ENCODE measurements at regions not wholly inside any gene's neighbourhood (a gene's known extent, or its start where the extent isn't known, plus 50 kb on each side); places are given as distances from the start of the nearest gene placed in this dataset.

DNA sequence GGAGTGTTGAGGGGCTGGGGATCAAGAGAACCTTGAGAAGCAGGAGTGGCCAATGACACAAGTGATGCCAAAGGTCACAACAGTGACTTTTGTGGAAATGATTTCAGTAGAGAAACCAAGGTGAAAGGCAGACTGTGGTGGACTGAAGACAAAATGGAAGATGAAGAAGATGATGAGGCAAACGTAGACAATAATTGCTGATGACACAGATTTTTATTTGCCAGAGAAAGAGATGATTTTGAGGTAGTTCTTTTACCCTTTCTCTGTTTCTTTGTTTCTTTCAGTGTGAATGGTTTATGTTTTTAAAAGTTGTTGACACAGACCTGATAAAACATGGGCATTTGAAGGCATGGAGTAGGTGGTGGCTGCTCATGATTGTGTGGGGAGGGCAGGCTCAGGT lies 121.0 kb upstream of the ARGLU1 start:
- CTCF ChIA-PET, result no interaction called here
- POLR2A ChIA-PET, result no interaction called here

DNA sequence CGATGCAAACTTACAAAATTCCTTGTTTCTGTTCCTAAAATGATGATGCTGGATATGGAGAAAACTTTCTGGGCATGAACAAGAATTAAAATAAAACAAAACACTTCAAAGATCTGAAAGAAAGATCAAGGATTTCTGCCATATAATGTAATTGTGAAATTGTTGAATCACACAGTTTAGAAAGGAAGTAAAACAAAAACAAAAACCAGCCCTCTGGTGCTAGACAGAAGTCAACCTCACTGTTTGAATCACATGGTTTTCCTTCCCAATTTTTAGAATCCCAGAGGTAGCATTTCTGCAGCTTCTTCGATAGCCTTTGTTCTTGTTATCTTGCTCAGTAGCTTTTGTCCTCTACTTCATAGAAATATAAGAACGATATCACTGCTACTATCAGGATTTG lies 118.2 kb upstream of the ARGLU1 start:
- ChIA-PET POLR2A (no interaction called here), CTCF (no interaction called here)

DNA sequence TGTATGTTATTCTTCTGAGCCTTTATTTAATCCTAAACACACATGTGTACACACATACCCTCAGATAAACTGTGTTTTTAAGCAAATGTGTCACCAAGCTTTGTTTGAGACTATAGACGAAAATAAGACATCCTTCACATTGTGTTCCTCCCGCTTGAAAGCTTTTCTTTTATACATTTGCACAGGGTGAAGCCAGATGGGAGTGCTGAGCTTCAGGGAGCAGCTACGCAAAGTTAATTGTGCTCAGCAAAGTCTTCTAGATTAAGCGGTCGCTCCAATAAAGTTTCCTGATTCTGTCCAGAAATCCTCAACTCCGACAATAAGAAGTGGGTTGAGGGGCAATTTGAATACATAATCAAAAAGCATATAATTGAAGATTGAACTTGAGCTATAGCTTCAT lies 117.2 kb upstream of the ARGLU1 start:
- ChIA-PET CTCF (no interaction called here), POLR2A (no interaction called here)

DNA sequence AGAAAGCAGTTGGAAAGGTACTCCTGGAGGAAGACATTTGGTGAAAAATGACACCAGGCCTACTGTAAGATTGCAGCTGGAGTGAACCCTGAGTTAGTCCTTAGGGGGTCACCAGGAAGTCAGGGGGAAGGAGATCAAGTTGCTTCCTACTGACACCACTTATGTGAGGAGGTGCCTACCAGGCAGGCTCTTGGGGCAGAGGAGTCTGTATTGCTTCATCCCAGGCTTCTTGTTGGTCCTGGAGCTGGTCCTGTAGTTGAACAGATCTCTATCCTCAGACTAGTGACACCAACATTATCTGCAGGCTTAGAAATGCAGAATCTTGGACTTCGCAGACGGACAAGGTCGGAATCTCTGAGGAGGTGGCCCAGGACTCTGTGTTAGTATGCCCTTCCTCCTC lies 116.0 kb upstream of the ARGLU1 start:
- ChIA-PET CTCF (no interaction called here), POLR2A (no interaction called here)

DNA sequence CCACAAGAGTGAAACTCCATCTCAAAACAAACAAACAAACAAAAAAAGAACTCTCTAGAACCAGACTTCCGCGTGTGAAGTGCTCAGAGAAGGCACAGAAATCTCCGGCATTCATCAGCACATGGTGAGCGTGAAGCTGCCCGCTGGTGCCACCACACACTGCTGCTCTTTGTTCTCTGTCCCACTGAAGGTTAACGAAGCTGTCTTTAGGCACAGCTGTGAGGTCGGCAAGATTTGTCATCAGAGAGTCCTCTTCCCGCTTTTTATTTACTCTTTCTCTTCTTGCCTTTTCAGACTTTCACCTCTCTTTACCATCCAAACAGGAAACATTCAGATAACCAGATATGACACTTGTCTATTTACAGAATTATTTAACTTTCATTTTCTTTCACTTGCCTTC lies 115.2 kb upstream of the ARGLU1 start:
- ChIA-PET POLR2A (no interaction called here), CTCF (no interaction called here)

DNA sequence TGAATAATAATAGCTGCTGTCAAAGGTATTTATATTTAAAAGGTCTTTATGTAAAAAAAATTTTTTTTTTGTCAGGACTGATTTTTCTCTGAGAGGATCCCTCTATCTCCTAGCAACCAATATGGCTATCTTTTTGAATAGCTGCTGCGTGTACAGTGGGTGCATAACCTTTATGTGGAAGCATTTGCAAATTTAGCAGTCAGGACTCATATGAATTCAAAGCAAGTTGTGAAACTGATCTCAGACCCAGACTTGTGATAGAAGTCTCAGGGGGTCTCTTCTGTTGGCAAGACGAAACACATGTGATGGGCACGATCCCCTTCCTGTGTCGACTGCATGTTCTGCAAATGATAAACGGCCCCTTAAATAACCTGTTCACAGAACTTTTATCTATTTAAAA lies 114.1 kb upstream of the ARGLU1 start:
- POLR2A ChIA-PET, result no interaction called here
- CTCF ChIA-PET, result no interaction called here

DNA sequence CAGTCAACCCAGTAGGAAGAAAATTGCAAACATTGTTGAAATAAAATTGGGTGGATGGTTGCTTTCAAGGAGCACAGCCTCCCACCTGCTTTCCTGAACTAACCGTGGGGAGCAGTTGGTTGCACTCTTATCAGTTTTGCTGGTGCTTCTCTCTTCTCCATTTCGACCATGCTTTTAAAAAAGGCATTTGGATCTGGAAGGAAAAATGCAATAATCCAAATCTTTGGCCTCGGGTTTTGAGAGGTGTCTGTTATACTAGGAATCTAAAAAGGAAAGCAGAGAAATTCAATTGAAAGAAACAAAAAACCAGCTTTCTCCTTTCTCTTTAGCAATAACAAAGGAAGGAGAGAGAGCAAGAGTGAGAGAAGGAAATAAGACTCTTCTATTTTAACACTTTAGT lies 113.6 kb upstream of the ARGLU1 start:
- CTCF ChIA-PET, result no interaction called here
- POLR2A ChIA-PET, result no interaction called here

DNA sequence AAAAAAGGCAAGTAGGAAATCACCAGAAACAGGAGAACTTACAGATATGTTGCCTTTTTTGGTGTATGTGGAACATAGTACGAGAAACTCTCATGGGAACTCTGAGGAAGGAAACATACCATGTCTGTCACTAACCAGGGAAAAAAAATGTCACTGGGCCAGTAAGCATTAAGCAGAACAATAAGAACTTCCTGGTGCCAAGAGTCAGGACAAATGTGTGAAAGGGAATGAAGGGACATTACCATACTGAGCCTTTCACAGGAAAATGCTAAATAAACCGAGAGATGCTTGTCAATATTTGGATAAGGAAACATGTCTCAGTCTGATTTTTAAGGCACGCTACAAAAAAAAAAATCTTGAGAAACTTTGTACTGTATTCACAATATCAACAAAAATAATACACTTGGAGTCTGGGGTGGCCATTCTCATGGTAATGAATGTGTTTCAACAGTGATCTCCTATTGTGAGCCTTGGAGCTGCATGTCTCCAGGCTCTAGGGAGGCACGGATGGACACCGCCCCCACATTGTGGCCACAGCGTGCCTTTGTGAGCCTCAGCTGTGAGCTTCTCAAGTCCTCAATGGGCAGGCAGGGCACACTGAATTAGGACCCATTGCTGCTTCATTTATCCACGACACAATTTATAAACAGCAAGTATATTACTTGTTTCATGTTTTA lies 113.0 kb upstream of the ARGLU1 start:
- POLR2A ChIA-PET, result no interaction called here
- CTCF ChIA-PET, result no interaction called here

DNA sequence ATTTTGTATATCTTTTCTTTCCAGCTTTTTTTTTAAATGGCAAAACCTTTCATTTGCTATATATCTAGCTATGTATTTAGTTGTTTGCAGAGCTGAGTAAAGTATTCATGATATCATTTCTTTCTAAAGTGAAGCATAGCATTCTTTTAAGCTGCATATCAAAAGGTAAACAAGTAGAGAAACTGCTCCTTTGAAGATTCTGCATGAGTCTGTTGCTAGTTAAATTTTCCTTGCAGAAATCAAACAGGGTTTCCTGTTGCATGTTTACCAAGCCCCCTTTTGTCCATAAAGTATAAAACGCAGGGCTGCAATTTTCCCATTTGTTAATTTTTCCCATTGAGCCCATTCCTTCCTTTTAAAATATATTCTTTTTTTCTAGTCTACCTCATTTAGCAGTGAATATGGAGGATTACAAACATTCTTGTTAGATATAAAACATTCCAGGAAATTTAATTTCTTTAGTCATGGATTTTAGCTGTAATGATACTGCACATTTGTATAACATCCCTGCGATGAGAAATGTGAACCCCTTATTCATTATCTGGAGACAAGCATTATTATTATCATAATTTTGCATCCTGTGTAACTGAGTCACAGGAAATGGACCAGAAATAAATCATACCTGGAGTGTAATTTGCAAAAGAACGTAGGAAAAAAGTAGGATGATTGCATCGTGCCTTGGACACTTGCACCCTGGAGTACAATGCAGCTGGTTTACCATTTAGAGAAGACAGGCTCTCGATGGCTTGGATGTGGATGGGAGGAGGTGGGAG lies 110.9 kb upstream of the ARGLU1 start:
- ChIA-PET POLR2A (no interaction called here), CTCF (no interaction called here)

DNA sequence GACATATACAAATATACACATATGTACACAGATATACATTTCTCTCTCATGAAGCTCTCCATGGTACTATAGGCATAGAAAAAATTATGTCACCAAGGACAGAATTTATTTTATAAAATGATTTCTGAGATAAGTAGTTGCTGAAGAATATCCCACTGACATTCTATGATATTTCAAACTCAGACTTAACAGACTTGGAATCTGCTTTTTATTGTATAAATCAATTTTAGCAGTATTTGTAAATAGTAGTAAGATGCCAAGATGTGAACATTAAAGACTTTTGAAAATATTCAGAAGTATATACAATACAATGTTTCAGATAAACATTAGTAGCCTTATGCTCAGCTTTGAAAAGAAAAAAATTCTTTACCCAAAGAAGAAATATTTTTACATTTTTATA lies 107.4 kb upstream of the ARGLU1 start:
- POLR2A ChIA-PET, result no interaction called here
- CTCF ChIA-PET, result no interaction called here

DNA sequence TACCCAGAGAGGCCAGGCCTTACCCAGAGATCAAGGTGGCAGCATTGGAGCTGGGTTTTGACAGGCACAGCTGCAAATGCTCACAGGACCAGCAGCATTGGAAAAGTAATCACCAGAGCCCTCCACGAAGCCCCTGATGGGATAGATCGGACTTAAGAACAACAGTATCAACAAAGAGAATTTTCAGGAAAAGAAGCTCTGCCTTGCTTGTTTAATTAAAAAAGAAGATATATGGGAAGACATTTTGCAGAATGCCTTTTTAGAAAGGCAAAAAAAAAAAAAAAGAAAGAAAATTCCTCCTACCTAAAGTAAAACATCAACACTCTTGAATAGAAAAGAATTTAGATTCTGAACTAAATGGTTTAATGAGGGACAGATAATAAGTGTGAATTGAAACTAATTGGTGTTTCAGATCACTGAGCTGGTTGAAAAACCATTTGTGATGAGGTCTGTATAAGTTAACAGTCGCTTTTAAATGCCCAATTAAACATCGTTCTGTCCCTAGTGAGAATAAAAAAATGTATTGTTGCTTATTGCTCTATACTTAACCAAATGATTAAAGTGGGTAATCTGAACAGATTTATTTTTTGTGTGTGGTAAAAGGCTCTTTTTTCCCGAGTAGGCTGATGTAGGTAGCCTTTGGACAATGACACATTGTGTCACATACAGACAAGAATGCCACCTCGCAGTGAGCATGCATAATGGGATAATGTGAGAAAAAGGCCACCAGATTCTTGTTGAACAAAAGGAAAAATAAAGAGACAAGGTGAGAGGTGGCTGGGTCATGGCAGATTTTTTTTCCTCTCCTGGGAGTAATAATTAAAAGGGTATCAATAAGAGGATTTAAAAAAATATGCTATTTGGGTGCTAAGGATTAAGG lies 93.0 kb upstream of the ARGLU1 start:
- CTCF ChIA-PET, result no interaction called here
- POLR2A ChIA-PET, result no interaction called here

DNA sequence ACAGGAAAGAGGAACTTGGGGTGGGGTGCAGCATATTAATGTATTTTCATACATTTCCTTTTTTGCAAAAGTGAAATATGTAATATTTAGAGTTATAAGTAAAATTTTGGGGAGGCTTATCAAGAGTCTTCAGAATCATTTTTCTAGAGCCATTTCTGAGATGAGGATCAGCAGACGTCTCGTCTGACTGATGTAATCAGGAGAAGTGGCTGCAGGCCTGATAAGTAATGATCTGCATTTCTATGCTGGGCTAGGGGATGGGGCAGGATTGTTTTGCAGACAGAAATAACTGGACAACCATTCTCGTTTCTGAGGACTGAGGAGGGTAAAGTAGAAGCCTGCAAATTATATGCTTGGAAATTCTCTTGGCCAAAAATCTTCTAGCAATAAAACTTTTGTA lies 89.2 kb upstream of the ARGLU1 start:
- CTCF ChIA-PET, result no interaction called here

DNA sequence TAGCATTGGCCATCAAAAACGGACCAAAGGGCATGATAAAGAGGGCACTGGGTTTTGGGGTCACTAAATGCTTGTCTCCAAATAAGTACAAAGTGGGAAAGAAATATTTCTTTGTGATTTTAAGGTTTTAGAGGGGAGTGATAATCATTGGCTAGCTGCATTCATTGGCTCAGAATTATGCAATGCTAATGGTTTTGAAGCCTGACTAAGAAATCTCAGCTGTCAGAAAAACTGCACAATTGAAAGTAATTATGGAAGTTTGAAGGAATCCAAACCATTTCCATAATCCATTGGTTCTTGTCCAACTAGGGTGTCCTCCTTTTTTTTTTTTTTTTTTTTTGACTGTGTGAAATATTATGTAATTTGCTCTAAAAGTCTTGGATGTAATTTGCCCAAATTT lies 88.2 kb upstream of the ARGLU1 start:
- CTCF ChIA-PET, result no interaction called here
- POLR2A ChIA-PET, result no interaction called here

More for the DNA sequence above, 89.2 kb upstream of the ARGLU1 start:
- POLR2A ChIA-PET, result no interaction called here

DNA sequence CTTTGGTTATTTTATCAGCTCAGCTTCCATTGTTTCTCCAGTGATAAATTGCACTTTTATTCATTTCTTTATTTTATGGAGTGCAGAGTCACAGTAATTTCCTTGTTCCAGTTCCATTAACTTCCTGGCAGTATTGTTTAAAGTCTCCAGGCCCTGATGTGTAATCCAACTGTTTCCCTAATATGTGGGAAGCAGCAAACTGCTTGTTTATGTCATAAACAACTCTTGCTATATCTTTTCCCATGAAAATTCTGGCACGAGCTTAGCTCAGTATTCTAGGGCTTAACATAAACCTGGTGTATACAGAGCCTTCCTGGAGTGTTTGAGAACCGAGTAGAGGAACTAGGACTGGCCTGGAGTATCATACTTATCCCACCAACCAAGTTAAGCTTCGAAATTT lies 83.5 kb upstream of the ARGLU1 start:
- POLR2A ChIA-PET, result no interaction called here
- CTCF ChIA-PET, result no interaction called here

DNA sequence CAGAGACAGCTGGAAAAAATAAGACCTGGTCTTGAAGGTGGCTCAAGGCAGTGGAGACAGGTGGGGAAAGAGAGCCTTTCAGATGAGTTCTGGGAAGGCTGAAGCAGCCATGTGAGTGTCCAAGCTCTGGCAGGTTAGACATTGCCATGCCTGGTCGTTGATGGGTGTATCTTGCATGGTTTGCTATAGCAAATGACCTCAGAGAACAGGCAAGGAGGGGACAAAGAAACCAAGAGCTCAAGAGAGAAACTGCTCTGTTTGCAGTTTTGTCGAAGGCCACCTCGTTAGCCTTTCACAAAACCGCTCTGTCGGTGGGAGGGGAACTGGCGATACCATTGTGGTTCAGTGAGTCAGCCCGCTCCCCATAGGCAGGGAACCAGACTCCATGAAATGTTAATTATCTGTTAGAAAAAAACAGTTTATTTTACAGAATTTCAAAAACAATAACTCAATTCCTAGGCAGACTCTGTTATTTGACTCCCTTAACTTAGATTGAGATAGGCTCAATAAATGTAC lies 82.8 kb upstream of the ARGLU1 start:
- POLR2A ChIA-PET, result no interaction called here
- CTCF ChIA-PET, result no interaction called here

DNA sequence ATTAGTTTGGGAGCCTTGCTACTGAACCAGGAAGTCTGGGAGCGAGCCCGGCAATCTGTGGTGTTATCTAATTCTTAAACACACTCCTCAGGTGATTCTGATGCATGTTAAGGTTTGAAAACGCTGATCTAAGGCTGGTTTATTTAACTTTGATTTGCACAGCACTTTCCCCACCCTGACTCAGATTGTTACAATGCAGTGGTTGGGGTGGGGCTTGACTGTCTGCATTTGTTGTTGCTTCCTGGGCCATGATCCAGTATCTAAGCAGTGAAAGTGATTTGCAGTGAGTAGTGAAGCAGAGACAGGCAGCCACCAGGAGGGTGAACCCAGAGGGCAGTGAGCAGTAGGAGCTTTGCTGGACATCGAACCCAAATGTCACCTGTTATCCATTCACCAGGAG lies 81.6 kb upstream of the ARGLU1 start:
- CTCF ChIA-PET, result no interaction called here
- POLR2A ChIA-PET, result no interaction called here

DNA sequence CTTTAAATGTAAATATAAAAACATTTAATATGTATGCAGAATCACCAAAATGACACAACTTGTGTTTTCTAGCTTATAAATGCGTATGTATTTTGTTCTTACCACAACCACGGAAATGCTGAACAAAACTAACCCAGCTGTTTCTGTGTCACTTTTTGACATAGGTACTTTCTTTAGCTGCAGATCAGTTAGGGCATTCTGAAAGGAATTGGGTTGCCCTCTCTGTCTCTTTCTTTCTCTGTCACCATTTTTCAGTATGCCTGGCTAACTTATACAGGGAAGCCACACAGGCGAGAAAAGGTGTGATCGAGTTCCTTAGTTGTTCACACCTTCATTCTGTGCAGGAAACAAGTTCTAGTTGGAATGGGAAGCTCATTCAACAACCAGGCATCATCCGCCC lies 72.6 kb upstream of the ARGLU1 start:
- POLR2A ChIA-PET, result no interaction called here
- CTCF ChIA-PET, result no interaction called here

DNA sequence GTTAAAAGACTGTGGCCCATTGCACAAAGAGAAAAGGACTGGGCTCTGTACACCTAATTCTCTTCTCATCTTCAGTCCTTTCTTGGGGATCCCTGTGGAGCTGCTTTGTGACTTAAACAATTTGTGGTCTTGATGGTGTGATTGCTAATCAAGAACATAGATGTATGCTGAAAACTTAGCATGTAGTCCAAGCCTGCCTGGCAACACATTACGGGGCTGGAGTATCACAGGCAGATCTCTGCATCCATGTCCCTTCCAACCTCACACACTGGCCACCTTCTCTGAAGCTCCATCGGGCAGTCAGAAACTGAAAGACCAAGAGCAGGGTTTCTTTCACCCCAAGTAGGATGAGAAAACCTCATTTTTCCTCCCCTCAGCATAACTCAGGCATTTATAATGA lies 69.6 kb upstream of the ARGLU1 start:
- CTCF ChIA-PET, result no interaction called here

DNA sequence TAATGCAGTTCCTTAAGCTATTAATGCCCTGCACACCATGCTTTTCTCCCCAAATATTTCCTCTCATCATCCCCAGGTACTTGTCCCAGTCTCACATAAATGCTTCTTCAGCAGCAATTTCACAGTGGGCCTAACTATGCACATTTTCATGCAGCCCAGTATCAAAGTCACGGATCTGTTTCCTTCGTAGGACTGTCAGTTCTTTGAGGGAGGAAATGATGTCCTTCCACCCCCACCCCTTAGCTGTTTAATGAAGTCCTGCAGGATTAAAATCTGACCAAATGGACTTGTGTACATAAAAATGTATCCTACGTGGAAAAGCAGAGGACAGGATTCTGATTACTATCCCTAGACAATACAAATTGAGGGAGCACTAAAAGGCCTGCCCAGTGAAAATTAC lies 68.6 kb upstream of the ARGLU1 start:
- CTCF ChIA-PET, result no interaction called here

More for the DNA sequence above, 69.6 kb upstream of the ARGLU1 start:
- POLR2A ChIA-PET, result no interaction called here

DNA sequence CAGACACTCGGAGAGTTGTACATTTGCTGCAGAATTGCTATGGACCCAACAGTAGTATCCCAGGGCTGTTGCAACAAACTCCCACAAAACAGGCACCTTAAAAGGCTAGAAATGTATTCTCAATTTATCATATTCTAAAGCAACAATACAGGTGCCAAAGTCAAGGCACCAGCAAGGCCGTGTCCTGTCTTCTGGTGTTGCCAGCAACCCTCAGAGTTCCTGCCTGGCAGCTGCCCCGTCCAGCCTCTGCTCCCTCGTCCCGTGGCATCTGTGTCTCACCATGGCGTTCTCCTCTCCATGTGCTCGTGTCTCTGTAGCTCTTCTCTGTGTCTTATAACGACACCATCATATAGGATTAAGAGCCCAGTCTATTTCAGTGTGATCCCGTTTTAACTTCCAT lies 67.7 kb upstream of the ARGLU1 start:
- ChIA-PET CTCF (no interaction called here), POLR2A (no interaction called here)

More for the DNA sequence above, 68.6 kb upstream of the ARGLU1 start:
- POLR2A ChIA-PET, result no interaction called here

DNA sequence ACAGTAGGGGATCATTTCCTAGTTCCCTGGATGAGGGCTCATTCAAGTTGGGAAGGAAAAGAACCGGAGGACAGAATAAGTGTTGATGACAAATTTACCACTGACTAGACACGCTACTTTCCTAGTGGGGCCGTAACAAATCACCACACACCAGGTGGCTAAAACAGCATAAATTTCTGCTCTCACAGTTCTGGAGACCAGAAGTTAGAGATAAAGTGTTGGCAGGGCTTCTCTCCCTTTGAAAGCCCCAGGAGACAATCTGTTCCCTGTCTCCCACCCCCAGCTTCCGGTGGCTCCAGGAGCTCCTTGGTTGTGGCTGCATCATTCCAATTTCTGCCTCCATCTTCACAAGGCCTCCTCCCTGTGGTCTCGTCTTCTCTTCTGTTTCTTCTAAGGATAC lies 65.4 kb upstream of the ARGLU1 start:
- ChIA-PET CTCF (no interaction called here), POLR2A (no interaction called here)
